HG03342 (cell line): ENCODE measurements at regions not wholly inside any gene's neighbourhood (a gene's known extent, or its start where the extent isn't known, plus 50 kb on each side); places are given as distances from the start of the nearest gene placed in this dataset.

Source experiments
- ATAC-seq: cut with Tn5 transposase; IDR thresholded peaks from one replicate; pipeline ENCODE4 v1.9.1; 2021; ENCODE audit warnings: mild to moderate bottlenecking, moderate library complexity; ENCODE audit not compliant: unreplicated experiment

DNA sequence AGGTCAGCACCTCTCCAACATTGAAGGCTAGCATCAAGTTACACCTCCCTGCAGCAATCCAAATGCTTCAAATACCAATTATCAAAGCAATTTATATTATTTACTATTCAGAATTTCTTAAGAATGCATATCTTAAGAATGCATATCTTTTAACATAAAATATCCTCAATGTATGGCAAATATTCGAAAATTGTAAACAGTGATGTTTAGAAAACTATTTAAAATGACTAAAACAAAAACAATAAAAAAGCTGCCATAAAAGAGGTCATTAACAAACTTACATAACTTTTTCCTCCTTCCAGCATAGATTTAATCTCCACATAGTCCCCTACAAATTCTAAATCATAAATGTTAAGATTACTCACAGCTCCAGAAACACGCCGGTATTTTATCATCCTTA lies 85.1 kb upstream of the SOX6 start:
- no peak for ATAC-seq

DNA sequence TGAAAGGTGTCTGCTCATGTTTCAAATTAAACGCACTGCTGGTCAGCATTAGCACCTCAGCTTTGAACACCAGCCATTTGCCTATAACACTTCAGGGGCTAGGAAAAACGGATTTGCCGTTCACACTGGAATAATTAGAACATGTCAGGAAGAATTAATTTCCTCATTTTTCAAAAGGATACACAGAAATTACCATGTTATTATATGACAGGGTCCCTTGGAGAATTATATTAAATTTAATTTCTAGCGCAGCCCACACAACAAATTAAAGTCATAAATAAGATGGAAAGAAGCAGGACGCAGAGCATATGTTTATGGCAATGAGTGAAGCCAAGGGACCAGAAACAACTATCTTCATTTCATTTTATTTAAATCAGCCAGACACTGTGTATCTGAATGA lies 83.8 kb upstream of the SOX6 start:
- ATAC-seq = no peak

GRCh38 chr11:16434036-16434435 lies 77.7 kb upstream of the SOX6 start:
- ATAC-seq = no peak

- no peak for ATAC-seq
These were observed 74.3 kb upstream of the SOX6 start for GRCh38 chr11:16430674-16431073.

DNA sequence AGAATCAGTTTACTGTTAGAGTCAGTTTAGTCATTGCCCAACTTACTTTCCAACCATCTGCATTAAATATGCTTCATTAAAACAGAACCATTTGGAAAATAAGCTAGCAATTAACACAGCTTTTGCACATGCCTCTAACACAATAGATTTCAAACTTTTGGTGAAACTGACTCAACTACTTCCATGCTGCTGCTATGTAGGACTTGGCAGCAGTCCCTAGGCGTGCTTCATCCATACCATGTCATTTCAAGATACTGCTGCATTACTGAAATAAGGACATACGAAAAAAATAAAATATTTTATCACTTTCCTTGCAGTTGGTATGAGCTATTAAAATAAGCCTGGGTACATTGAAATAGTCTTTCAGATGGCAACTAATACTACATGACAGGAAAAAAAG lies 65.5 kb upstream of the SOX6 start:
- no peak for ATAC-seq

- no peak for ATAC-seq
These were observed 62.2 kb upstream of the SOX6 start for GRCh38 chr11:16418428-16419097.

DNA sequence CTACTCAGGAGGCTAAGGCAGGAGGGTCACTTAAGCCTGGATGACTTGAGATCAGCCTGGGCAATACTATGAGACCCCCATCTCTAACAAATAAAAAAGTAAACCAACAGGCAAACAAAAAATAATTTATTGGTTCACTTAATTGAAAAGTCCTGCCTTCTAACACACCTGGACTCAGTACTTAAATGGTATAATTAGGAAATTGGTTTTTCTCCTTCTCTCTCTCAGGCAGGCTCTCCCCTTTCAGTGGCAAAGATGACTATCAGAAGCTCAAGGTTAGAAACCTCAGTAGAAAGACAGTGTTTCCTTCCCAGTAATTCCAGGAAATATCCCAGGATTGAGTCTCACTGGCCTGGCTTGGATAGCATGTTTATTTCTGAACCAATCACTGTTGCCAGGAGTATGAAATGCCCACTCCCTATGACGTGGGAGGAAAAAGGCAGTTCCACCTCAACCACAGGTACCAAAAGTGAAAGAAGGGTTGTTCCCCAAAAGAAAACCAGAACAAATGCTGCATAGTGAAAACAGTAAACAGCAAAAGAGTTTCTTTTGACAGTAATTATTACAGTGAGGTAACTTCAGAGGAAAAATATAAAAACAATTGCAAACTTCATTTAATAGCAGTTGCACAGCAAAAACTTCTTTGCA lies 56.3 kb upstream of the SOX6 start:
- peak; percentile 86 for ATAC-seq

GRCh38 chr11:16410479-16410878 lies 54.1 kb upstream of the SOX6 start:
- ATAC-seq = no peak

- no peak for ATAC-seq
These were observed 52.3 kb upstream of the SOX6 start for GRCh38 chr11:16408619-16409018.

DNA sequence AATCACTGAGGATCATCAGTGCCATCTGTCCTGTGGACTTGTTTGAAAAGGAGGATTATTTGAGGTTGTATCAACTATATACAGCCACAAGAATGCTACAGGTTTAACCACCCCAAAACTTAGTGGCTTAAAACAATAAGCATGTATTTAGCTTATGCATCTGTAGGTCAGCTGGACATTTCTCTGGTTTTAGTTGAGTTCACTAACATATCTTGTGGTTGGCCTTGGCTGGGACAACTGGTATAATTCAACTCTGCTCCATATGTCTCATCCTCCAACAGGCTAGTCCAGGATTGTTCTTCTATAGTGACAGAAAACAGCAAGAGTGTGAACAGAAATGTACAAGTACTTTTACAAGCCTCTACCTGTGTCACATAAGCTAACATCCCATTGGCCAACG lies 49.9 kb upstream of the SOX6 start:
- no peak for ATAC-seq
